H9 (cell line): ENCODE measurements at regions not wholly inside any gene's neighbourhood (a gene's known extent, or its start where the extent isn't known, plus 50 kb on each side); places are given as distances from the start of the nearest gene placed in this dataset.

Source experiments
- DNase-seq: peaks from one replicate; pipeline ENCODE4 v3.0.0-alpha.2; 2017
- H2AFZ ChIP-seq: one replicate; pipeline ENCODE4 v1.6.1; 2013; ENCODE audit warnings: mild to moderate bottlenecking, low read length, control low read depth, moderate library complexity
- H2AK5ac ChIP-seq: 2 replicates; pipeline ENCODE4 v1.6.1; 2013; ENCODE audit warnings: low read length, control low read depth, mixed read lengths; ENCODE audit not compliant: insufficient read length
- H2BK120ac ChIP-seq: one replicate; pipeline ENCODE4 v1.6.1; 2013; ENCODE audit warnings: low read depth, mild to moderate bottlenecking, low read length, control low read depth, inconsistent platforms; ENCODE audit not compliant: poor library complexity, severe bottlenecking
- H2BK12ac ChIP-seq: 2 replicates; pipeline ENCODE4 v1.6.1; 2013; ENCODE audit warnings: low read length, control low read depth, mixed read lengths, low read depth; ENCODE audit not compliant: insufficient read length
- H2BK15ac ChIP-seq: 2 replicates; pipeline ENCODE4 v1.6.1; 2013; ENCODE audit warnings: low read depth, low read length, control low read depth
- H2BK20ac ChIP-seq: one replicate; pipeline ENCODE4 v1.6.1; 2013; ENCODE audit warnings: low read depth, mild to moderate bottlenecking, low read length, control low read depth, inconsistent platforms; ENCODE audit not compliant: poor library complexity, severe bottlenecking
- H2BK5ac ChIP-seq: 2 replicates; pipeline ENCODE4 v1.6.1; 2013; ENCODE audit warnings: low read length, control low read depth, mixed read lengths; ENCODE audit not compliant: insufficient read length
- H3K14ac ChIP-seq: 2 replicates; pipeline ENCODE4 v1.6.1; 2013; ENCODE audit warnings: low read length, control low read depth; ENCODE audit not compliant: insufficient read depth
- H3K18ac ChIP-seq: 2 replicates; pipeline ENCODE4 v1.6.1; 2013; ENCODE audit warnings: low read depth, mild to moderate bottlenecking, mixed read lengths, low read length, control low read depth; ENCODE audit not compliant: insufficient read length
- H3K23ac ChIP-seq: 2 replicates; pipeline ENCODE4 v1.6.1; 2013; ENCODE audit warnings: low read length, control low read depth, mixed read lengths, low read depth; ENCODE audit not compliant: insufficient read length
- H3K23me2 ChIP-seq: 2 replicates; pipeline ENCODE4 v1.6.1; 2013; ENCODE audit warnings: low read depth, mild to moderate bottlenecking, mixed read lengths, low read length, control low read depth; ENCODE audit not compliant: insufficient read length, poor library complexity, severe bottlenecking
- H3K27ac ChIP-seq: 2 replicates; pipeline ENCODE4 v1.5.1; 2013; ENCODE audit warnings: low read length, control low read depth, mixed read lengths, low read depth; ENCODE audit not compliant: insufficient read length
- H3K27me3 ChIP-seq: 2 replicates; pipeline ENCODE4 v1.6.1; 2013; ENCODE audit warnings: low read length, control low read depth, inconsistent platforms; ENCODE audit not compliant: insufficient read depth
- H3K4ac ChIP-seq: 2 replicates; pipeline ENCODE4 v1.6.1; 2013; ENCODE audit warnings: low read depth, mild to moderate bottlenecking, control low read depth, inconsistent platforms, low read length, moderate library complexity
- H3K4me1 ChIP-seq: 2 replicates; pipeline ENCODE4 v1.6.1; 2013; ENCODE audit warnings: low read length, control low read depth, inconsistent platforms; ENCODE audit not compliant: insufficient read depth
- H3K4me2 ChIP-seq: 2 replicates; pipeline ENCODE4 v1.6.1; 2013; ENCODE audit warnings: low read length, control low read depth, mixed read lengths; ENCODE audit not compliant: insufficient read length, insufficient read depth
- H3K56ac ChIP-seq: 2 replicates; pipeline ENCODE4 v1.6.1; 2013; ENCODE audit warnings: low read depth, mild to moderate bottlenecking, mixed read lengths, low read length, control low read depth; ENCODE audit not compliant: insufficient read length
- H3K79me1 ChIP-seq: 2 replicates; pipeline ENCODE4 v1.6.1; 2013; ENCODE audit warnings: low read depth, mild to moderate bottlenecking, moderate library complexity, low read length, control low read depth, inconsistent platforms; ENCODE audit not compliant: insufficient read depth, poor library complexity, severe bottlenecking
- H3K79me2 ChIP-seq: 2 replicates; pipeline ENCODE4 v1.6.1; 2013; ENCODE audit warnings: low read length, control low read depth, inconsistent platforms; ENCODE audit not compliant: insufficient read depth
- H3K9ac ChIP-seq: 2 replicates; pipeline ENCODE4 v1.6.1; 2013; ENCODE audit warnings: low read length, control low read depth, mixed read lengths; ENCODE audit not compliant: insufficient read length; ENCODE audit errors: extremely low read depth
- H3K9me3 ChIP-seq: one replicate; pipeline ENCODE4 v1.6.1; 2013; ENCODE audit warnings: low read depth, low read length, inconsistent platforms; ENCODE audit not compliant: control insufficient read depth
- H3T11ph ChIP-seq: one replicate; pipeline ENCODE4 v1.6.1; 2013; ENCODE audit warnings: mild to moderate bottlenecking, low read length, control low read depth, inconsistent platforms
- H4K20me1 ChIP-seq: one replicate; pipeline ENCODE4 v1.6.1; 2013; ENCODE audit not compliant: control insufficient read depth, insufficient read length, insufficient read depth
- H4K5ac ChIP-seq: 2 replicates; pipeline ENCODE4 v1.6.1; 2013; ENCODE audit warnings: low read depth, mild to moderate bottlenecking, mixed read lengths, low read length, control low read depth; ENCODE audit not compliant: insufficient read length
- H4K8ac ChIP-seq: replicated peaks from 2 replicates; pipeline ENCODE4 v1.6.1; 2013; ENCODE audit warnings: low read length, control low read depth, mixed read lengths, low read depth; ENCODE audit not compliant: insufficient read length
- H4K91ac ChIP-seq: 2 replicates; pipeline ENCODE4 v1.6.1; 2013; ENCODE audit warnings: low read depth, mild to moderate bottlenecking, moderate library complexity, mixed read lengths, low read length, control low read depth; ENCODE audit not compliant: insufficient read length
- H3K27ac Mint-ChIP-seq, 3 experiments: 2 replicates in 2 of 3; 3 replicates in 1 of 3; pipeline ENCODE4 v1.8.0; 2020 to 2021; ENCODE audit warnings: mixed read lengths in 3 of 3, mild to moderate bottlenecking in 1 of 3, moderate library complexity in 1 of 3
- H3K27me3 Mint-ChIP-seq: 2 replicates; pipeline ENCODE4 v1.8.0; 2021; ENCODE audit warnings: low read depth, mild to moderate bottlenecking, moderate library complexity, mixed read lengths
- H3K36me3 Mint-ChIP-seq, 3 experiments: 2 replicates in 2 of 3; 3 replicates in 1 of 3; pipeline ENCODE4 v1.8.0; 2020 to 2021; ENCODE audit warnings: low read depth in 3 of 3, mixed read lengths in 3 of 3; ENCODE audit not compliant: insufficient read depth in 1 of 3
- H3K4me1 Mint-ChIP-seq, 2 experiments: 2 replicates each; pipeline ENCODE4 v1.8.0; 2020; ENCODE audit warnings: mixed read lengths in 2 of 2
- H3K4me3 Mint-ChIP-seq, 2 experiments: 2 replicates in 1 of 2; 3 replicates in 1 of 2; pipeline ENCODE4 v1.8.0; 2020 to 2021; ENCODE audit warnings: mild to moderate bottlenecking in 2 of 2, mixed read lengths in 2 of 2, moderate library complexity in 1 of 2
- H3K9me3 Mint-ChIP-seq, 2 experiments: 2 replicates in 1 of 2; 3 replicates in 1 of 2; pipeline ENCODE4 v1.8.0; 2020; ENCODE audit warnings: mild to moderate bottlenecking in 2 of 2, mixed read lengths in 2 of 2, moderate library complexity in 1 of 2
- WGBS: extraction: QIAGEN DNeasy Blood & Tissue Kit; methylation state at CpG from one replicate; pipeline ENCODE4 v1.1.7; 2013; ENCODE audit warnings: missing lambda C conversion rate, low lambda C conversion rate, mixed read lengths; ENCODE audit not compliant: insufficient read length; ENCODE audit errors: extremely low coverage; 5-methylcytosine and 5-hydroxymethylcytosine counted together
- TF ChIP-seq, protein P1 (sequence below): fragments of 200-600 bp; sonication (generic); conservative IDR thresholded peaks from 3 replicates; pipeline ENCODE4 v1.8.0; 2021; ENCODE audit warnings: antibody characterized with exemption, mild to moderate bottlenecking

DNA sequence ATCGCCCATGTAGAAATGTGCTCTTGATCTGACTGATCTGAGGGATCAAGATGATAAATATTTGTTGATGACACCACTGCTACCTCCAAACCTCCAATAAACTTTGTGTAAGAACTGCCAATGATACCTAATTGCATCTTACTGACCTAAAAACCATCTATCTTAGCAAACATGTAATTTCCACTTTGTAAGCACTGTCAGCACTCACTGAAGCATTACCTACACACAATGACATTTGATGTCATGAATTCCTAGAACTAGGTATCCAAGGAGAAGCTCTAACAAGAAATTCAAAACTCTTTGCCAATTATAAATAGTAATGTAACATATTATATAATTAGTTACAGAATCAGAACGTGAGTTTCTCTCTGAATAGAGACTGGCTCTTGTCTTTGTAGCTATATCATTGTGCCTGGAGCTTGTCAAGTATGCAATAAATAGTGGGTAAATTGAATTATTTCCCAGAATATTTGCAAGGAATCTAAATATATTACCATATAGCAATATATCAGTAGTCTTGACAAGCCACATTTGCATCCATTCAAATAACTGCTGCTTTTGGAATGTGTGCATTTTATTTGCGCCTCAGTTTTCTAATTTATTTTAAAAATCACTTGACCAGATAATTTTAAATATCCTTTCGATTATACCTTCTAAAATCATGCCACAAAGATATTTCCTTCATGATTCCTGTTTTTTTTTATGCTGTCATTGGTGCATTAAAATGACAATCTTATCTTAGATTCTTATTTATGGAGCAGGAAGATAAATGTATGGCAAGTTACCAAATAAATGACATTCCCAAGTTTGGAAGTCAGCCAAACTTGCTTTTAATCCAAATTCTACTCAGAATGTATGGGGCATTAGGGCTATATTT, 232.3 kb upstream of the NEIL3 start:
- TF ChIP-seq, protein P1, sequence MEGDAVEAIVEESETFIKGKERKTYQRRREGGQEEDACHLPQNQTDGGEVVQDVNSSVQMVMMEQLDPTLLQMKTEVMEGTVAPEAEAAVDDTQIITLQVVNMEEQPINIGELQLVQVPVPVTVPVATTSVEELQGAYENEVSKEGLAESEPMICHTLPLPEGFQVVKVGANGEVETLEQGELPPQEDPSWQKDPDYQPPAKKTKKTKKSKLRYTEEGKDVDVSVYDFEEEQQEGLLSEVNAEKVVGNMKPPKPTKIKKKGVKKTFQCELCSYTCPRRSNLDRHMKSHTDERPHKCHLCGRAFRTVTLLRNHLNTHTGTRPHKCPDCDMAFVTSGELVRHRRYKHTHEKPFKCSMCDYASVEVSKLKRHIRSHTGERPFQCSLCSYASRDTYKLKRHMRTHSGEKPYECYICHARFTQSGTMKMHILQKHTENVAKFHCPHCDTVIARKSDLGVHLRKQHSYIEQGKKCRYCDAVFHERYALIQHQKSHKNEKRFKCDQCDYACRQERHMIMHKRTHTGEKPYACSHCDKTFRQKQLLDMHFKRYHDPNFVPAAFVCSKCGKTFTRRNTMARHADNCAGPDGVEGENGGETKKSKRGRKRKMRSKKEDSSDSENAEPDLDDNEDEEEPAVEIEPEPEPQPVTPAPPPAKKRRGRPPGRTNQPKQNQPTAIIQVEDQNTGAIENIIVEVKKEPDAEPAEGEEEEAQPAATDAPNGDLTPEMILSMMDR, result no peak
- Histone ChIP-seq H4K5ac (no peak overlapping the region), H2BK12ac (no peak overlapping the region), H3K27me3 (no peaks in the 10 kb centered on the region), H3K4me1 (no peaks in the 10 kb centered on the region), H3K23me2 (no peaks in the 10 kb centered on the region), H3K14ac (no peak overlapping the region), H2AK5ac (no peak overlapping the region), H3K9me3 (no peaks in the 10 kb centered on the region), H2BK5ac (no peak overlapping the region), H3K27ac (no peak overlapping the region), H4K20me1 (no peaks in the 10 kb centered on the region), H3K23ac (no peak overlapping the region), H3K9ac (no peak overlapping the region), H3K18ac (no peak overlapping the region), H3K4ac (no peak overlapping the region), H3K79me1 (no peaks in the 10 kb centered on the region), H3K4me2 (no peak overlapping the region), H3K56ac (no peak overlapping the region), H4K8ac (no peak overlapping the region), H3K79me2 (no peaks in the 10 kb centered on the region), H3T11ph (no peak overlapping the region), H2AFZ (no peak overlapping the region), H2BK120ac (no peak overlapping the region), H2BK20ac (no peak overlapping the region), H4K91ac (no peak overlapping the region), H2BK15ac (no peak overlapping the region)
- H3K27me3 Mint-ChIP-seq, result no peaks in the 10 kb centered on the region
- no peak for DNase-seq
- 100% methylated on average over 1 of the region's 4 CpGs for WGBS
- no peaks in the 10 kb centered on the region for H3K9me3 Mint-ChIP-seq
- no peaks in the 10 kb centered on the region for H3K36me3 Mint-ChIP-seq
- H3K4me1 Mint-ChIP-seq, result no peaks in the 10 kb centered on the region
- H3K4me3 Mint-ChIP-seq, result no peak overlapping the region
- H3K27ac Mint-ChIP-seq, result no peak overlapping the region
